ENCODE measurements at regions not wholly inside any gene's neighbourhood (a gene's known extent, or its start where the extent isn't known, plus 50 kb on each side); places are given as distances from the start of the nearest gene placed in this dataset.
"Not testable (repeated sequence)": the region's sequence is repeated elsewhere in the genome, so short reads cannot be mapped to it uniquely, and the experiment has no call there.

DNA sequence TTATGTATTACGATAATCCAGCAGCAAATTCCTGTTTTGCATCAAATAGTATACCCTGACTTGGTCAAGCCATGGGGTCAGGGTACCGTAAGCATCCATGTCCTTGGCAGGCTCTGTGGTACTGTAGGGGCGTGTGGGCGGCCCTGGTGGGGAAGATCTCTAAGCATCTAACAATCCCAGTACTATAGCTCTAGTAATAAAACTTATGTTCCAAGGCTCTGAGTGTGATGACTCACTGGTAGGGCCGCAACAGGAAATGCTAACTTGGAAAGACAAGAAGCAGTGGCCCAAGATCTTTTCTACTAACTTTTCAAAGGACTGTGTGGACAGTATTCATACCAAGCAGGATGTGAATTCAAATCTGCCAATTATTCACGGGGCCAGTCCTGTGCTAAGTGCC lies 63.8 kb downstream of the CLEC18A start:
- intact Hi-C loops (cut with micrococcal nuclease); H3K9me3 Mint-ChIP-seq; H3K4me3 Mint-ChIP-seq; H3K27ac Mint-ChIP-seq; H3K27me3 Mint-ChIP-seq; H3K4me1 Mint-ChIP-seq (ENCODE audit: low read depth): not testable (repeated sequence)
- H3K36me3 Mint-ChIP-seq (ENCODE audit: low read depth) = peaks cover 83% of the 10 kb centered on the region

DNA sequence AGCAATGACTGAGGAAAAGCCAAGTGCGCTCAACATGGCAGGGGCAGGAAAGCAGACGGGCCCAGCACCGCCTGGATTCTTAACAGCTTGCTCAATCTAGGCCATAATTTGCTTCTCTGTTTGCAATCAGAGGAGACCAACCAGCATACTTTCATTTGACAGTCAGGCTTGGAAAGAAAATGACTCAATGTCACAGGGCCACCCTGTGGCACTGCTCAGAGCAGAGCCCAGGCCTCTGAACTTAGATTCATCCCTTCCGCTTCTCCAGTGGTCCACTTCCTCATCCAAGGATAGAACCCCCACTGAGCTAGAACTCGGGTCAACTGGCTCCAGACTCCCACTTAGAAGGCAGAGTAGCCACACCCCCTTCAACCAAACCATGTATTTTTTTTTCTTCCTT lies 65.6 kb downstream of the CLEC18A start:
- H3K4me3 Mint-ChIP-seq; intact Hi-C loops (cut with micrococcal nuclease); H3K27me3 Mint-ChIP-seq; H3K9me3 Mint-ChIP-seq; H3K27ac Mint-ChIP-seq; H3K4me1 Mint-ChIP-seq (ENCODE audit: low read depth): not testable (repeated sequence)
- H3K36me3 Mint-ChIP-seq (ENCODE audit: low read depth) = peaks cover 85% of the 10 kb centered on the region

DNA sequence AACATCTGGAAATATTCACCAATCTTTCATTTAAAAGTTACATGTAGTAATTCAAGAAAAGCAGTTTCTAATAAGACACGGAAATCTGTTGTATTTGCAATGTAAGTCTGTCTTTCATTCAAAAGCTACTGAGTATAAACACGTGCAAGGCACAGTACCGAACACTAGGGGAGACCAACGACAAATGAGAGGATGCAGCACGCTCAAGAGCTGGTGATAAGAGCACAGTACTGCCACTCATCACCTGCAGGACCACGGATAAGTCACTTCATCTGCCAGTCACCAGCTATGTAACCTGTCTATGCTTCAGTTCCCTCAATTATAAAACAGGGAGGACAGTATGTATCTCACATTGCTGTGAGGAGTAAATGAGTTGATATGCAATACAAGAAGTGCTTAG lies 67.1 kb downstream of the CLEC18A start:
- no peak overlapping the region for H3K4me3 Mint-ChIP-seq
- peaks cover 83% of the 10 kb centered on the region for H3K36me3 Mint-ChIP-seq (ENCODE audit: low read depth)
- intact Hi-C loops (cut with micrococcal nuclease) = no loop called here
- no peaks in the 10 kb centered on the region for H3K4me1 Mint-ChIP-seq (ENCODE audit: low read depth)
- no peaks in the 10 kb centered on the region for H3K9me3 Mint-ChIP-seq
- H3K27me3 Mint-ChIP-seq = no peaks in the 10 kb centered on the region
- H3K27ac Mint-ChIP-seq = no peak overlapping the region

DNA sequence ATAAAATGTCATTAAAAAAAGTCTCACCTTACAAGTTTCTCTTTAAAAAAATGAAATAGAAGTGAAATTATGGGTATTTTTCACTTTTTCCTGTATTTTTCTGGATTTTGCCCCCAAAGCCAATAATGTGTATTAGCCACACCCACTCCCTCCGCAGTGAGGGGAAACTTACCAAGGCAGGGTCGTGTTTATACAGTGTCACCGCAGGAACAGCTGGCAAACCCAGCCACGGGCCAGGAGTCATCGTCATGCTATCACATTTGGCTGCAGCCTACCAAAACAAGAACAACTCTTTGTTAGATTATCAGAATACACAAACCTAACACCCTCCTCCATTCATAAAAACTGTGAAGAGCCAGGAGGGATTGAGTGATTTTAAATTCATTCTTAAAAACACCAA lies 72.1 kb downstream of the CLEC18A start:
- H3K4me1 Mint-ChIP-seq (ENCODE audit: low read depth); H3K27me3 Mint-ChIP-seq; H3K4me3 Mint-ChIP-seq; H3K9me3 Mint-ChIP-seq; intact Hi-C loops (cut with micrococcal nuclease); H3K27ac Mint-ChIP-seq: not testable (repeated sequence)
- peaks cover 74% of the 10 kb centered on the region for H3K36me3 Mint-ChIP-seq (ENCODE audit: low read depth)

DNA sequence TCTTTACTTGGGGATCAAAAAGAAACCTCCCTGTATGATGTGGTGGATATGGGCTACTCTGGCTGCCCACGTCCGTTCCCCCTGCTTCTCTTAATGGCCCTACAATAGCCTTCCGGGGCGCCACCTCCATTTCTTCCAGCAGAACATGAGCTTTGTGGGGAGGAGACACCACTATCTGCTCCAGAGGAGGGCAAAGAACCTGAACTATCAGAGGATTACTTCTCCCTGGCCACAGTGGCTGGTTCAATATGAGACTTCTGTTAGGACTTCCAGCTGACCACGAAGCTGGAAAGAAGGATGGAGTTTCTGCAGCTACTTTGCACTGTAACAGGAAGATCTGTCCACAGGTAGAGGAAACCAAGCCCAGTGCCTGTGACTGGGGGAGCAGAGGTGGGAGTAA lies 72.8 kb downstream of the CLEC18A start:
- H3K4me3 Mint-ChIP-seq; H3K4me1 Mint-ChIP-seq (ENCODE audit: low read depth); H3K27me3 Mint-ChIP-seq; intact Hi-C loops (cut with micrococcal nuclease); H3K9me3 Mint-ChIP-seq; H3K27ac Mint-ChIP-seq: not testable (repeated sequence)
- H3K36me3 Mint-ChIP-seq (ENCODE audit: low read depth) = peaks cover 82% of the 10 kb centered on the region

DNA sequence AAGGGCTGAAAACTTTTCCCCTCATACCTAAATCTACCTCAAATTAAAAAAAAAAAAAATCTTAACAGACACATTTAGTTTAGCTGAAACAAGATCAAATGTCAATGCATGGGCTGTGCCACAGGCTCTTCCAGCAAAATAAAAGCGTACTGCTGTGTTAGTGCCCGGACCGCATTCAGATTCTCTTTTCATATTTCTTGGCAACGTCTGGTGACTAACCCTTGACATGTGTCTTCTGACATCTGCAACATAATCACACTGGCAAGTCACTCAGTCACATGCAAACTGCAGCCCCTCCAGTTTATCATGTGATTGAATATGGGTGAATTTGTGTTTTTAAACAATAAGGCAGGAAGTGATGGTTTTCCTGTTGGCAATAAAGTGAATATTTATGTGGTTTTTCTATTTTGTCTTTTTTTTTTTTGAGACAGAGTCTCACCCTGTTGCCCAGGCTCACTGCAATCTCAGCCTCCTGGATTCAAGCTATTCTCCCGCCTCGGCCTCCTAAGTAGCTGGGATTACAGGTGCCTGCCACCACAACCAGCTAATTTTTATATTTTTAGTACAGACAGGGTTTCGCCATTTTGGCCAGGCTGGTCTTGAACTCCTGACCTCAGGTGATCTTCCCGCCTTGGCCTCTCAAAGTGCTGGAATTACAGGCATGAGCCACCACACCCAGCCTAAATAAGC lies 75.2 kb downstream of the CLEC18A start:
- H3K9me3 Mint-ChIP-seq; intact Hi-C loops (cut with micrococcal nuclease); H3K27me3 Mint-ChIP-seq; H3K4me1 Mint-ChIP-seq (ENCODE audit: low read depth); H3K4me3 Mint-ChIP-seq: not testable (repeated sequence)
- Mint-ChIP-seq H3K36me3 (ENCODE audit: low read depth) (peaks cover 85% of the 10 kb centered on the region), H3K27ac (peak overlapping the region; percentile 39)

DNA sequence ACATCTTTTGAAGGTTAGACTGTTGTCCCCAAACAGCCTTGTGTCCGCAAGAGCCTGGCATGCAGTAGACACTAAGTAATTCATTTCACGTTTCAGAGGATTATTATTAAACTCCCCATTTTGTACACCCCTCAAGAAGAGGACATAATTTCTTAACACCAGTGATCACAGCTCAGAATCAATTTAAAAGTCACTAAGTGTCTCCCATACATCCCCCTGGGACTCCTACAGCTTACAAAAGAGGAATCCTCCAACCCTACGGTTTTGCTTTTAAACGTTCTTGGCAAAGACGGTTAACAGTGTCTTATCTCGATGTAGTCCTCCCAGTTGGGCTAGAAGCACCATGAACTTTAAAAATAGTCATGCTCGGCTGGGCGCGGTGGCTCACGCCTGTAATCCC lies 81.2 kb upstream of the PDPR start:
- H3K27me3 Mint-ChIP-seq; H3K9me3 Mint-ChIP-seq; H3K4me3 Mint-ChIP-seq; intact Hi-C loops (cut with micrococcal nuclease); H3K4me1 Mint-ChIP-seq (ENCODE audit: low read depth); H3K27ac Mint-ChIP-seq: not testable (repeated sequence)
- H3K36me3 Mint-ChIP-seq (ENCODE audit: low read depth) = peaks cover 78% of the 10 kb centered on the region

DNA sequence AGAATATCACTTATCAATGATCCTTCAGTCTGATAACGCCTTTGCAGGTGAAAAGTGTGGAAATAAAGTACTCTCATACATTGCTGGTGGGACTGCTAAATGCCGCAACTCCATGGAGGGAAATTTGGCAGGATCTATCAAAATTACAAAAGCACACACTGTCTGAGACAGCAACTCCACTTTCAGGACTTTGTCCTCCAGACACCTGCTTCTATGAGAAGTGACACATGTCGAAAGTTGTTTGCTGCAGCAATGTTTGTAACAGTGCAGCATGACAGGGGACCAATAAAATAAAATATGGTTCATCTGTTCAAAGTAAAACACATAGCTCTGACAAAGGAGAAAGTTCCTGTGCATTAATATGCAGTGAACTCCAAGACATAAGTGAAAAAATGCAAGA lies 76.2 kb upstream of the PDPR start:
- H3K9me3 Mint-ChIP-seq; H3K4me1 Mint-ChIP-seq (ENCODE audit: low read depth); H3K4me3 Mint-ChIP-seq; intact Hi-C loops (cut with micrococcal nuclease); H3K27ac Mint-ChIP-seq; H3K27me3 Mint-ChIP-seq: not testable (repeated sequence)
- H3K36me3 Mint-ChIP-seq (ENCODE audit: low read depth) = peaks cover 67% of the 10 kb centered on the region

DNA sequence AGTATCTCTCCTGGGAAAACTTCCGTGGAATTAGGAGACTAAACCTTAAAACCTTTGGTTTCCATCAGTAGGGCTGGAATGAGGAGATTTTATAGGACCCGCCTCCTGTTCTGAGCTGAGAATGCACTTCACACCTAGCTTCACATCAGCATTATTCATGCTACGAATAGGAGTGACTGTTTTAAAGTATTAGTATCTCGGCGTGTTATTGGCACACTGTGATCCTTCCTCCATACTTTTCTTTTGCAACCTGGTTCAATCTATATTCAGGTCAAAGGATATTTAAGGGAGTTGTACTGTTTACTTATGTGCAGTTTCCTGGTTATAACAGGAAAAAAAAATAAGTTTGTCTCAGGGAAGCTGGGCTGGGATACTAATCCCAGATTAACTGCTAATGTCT lies 73.6 kb upstream of the PDPR start:
- H3K9me3 Mint-ChIP-seq; H3K4me1 Mint-ChIP-seq (ENCODE audit: low read depth); H3K27ac Mint-ChIP-seq; H3K27me3 Mint-ChIP-seq; intact Hi-C loops (cut with micrococcal nuclease); H3K4me3 Mint-ChIP-seq: not testable (repeated sequence)
- peaks cover 48% of the 10 kb centered on the region for H3K36me3 Mint-ChIP-seq (ENCODE audit: low read depth)

DNA sequence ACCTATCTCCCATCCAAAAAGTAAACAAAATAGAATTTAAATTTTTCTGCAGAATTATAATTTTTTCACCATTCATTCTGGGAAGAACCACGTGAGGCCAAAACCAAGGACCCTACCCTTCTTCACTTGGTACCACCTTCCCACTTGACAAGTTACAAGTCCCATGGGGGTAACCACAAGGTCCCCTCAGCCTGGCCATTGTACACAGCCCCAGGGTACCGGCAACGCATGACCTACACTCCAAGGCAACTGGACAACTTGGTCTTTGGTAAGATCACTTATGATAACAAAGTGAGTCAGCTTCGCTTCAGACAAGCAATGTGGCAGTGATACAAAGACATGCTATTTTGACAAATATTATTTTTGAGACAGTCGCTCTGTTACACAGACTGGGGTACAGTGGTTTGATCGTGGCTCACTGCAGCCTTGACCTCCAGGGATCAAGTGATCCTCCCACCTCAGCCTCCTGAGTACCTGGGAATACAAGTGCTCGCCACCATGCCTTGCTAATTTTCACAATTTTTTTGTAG lies 70.5 kb upstream of the PDPR start:
- H3K4me1 Mint-ChIP-seq (ENCODE audit: low read depth); H3K27ac Mint-ChIP-seq; H3K9me3 Mint-ChIP-seq; H3K27me3 Mint-ChIP-seq; H3K4me3 Mint-ChIP-seq; intact Hi-C loops (cut with micrococcal nuclease): not testable (repeated sequence)
- H3K36me3 Mint-ChIP-seq (ENCODE audit: low read depth) = peaks cover 29% of the 10 kb centered on the region

DNA sequence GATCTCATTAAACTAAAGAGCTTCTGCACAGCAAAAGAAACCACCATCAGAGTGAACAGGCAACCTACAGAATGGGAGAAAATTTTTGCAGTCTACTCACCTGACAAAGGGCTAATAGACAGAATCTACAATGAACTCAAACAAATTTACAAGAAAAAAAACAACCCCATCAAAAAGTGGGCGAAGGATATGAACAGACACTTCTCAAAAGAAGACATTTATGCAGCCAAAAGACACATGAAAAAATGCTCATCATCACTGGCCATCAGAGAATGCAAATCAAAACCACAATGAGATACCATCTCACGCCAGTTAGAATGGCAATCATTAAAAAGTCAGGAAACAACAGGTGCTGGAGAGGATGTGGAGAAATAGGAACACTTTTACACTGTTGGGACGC lies 67.6 kb upstream of the PDPR start:
- H3K27ac Mint-ChIP-seq; intact Hi-C loops (cut with micrococcal nuclease); H3K9me3 Mint-ChIP-seq; H3K4me3 Mint-ChIP-seq; H3K4me1 Mint-ChIP-seq (ENCODE audit: low read depth); H3K27me3 Mint-ChIP-seq: not testable (repeated sequence)
- peaks cover 12% of the 10 kb centered on the region for H3K36me3 Mint-ChIP-seq (ENCODE audit: low read depth)

DNA sequence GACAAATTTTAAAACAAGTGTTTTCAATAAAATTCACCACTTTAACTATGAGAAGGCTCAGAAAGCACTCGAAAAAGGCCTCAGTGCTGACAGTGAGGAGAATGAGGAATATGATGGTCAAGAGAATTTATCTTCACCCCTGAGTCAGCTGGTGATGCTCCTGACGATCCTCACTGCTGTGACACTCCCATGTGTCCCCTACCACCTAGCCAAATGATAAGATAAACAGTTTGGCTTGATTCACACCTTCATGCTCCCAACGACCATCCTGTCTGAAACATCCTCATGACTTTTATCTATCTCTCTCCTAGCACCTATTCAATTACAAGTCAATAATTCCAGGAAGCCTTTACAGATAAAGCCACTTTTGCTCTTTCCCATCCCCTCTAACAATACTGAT lies 66.0 kb upstream of the PDPR start:
- H3K36me3 Mint-ChIP-seq (ENCODE audit: low read depth); H3K27ac Mint-ChIP-seq; intact Hi-C loops (cut with micrococcal nuclease); H3K4me1 Mint-ChIP-seq (ENCODE audit: low read depth); H3K27me3 Mint-ChIP-seq; H3K4me3 Mint-ChIP-seq; H3K9me3 Mint-ChIP-seq: not testable (repeated sequence)

DNA sequence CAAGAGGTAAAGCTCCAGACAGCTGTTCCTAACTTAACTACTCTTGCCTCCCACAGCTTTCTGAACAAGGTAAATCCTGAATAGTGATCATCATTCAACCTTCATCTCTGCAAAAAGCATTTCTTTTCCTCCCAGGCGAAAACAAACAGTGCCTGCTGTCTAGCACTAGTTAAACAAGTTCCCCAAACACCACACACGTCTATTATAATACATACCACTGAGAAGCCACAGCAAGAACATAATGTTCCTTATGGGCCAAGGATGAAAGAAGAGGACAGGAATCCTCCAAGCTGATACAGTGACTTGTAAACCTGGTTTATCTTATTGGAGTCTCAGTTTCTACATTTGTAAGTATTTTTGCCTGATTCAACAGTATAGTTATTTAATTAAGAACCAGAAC lies 56.1 kb upstream of the PDPR start:
- H3K27ac Mint-ChIP-seq; intact Hi-C loops (cut with micrococcal nuclease); H3K4me1 Mint-ChIP-seq (ENCODE audit: low read depth); H3K36me3 Mint-ChIP-seq (ENCODE audit: low read depth); H3K27me3 Mint-ChIP-seq; H3K9me3 Mint-ChIP-seq; H3K4me3 Mint-ChIP-seq: not testable (repeated sequence)

DNA sequence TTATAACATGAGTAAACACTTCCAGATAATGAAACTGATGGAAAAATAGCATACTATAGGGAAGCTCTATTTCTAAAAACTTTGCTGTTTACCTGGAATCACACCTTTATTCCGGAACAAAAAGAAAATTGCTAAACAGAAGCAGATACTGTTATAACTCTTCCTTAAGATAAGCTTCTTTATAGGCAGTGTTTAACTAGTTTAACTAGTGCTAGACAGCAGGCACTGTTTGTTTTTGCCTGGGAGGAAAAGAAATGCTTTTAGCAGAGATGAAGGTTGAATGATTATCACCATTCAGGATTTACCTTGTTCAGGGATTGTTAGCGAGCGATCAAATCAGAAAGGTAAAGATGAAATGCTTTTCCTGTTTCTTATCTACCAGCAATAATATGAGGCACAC lies 54.7 kb upstream of the PDPR start:
- H3K9me3 Mint-ChIP-seq; H3K27ac Mint-ChIP-seq; H3K36me3 Mint-ChIP-seq (ENCODE audit: low read depth); H3K4me1 Mint-ChIP-seq (ENCODE audit: low read depth); intact Hi-C loops (cut with micrococcal nuclease); H3K27me3 Mint-ChIP-seq; H3K4me3 Mint-ChIP-seq: not testable (repeated sequence)

DNA sequence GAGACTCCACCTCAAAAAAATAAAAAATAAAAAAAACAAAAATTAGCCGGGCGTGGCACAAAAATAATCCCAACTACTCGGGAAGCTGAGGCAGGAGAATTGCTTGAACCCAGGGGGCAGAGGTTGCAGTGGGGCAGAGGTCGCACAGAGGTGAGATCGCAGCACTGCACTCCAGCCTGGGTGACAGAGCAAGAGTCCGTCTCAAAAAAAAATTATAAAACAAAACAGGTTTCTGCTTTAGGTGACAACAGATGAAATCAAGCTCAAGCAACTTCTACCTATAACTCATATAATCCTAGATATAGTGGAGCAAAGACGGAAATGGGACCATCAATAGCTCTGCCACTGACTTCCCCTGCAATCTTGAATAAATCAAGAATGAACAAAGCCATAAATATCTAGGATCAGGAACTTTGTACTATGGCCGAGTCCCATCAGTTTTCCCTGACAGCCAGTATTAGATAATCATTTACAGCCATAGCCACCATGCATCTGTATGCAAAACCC lies 53.6 kb upstream of the PDPR start:
- H3K4me3 Mint-ChIP-seq; H3K36me3 Mint-ChIP-seq (ENCODE audit: low read depth); H3K4me1 Mint-ChIP-seq (ENCODE audit: low read depth); H3K27ac Mint-ChIP-seq; intact Hi-C loops (cut with micrococcal nuclease); H3K27me3 Mint-ChIP-seq; H3K9me3 Mint-ChIP-seq: not testable (repeated sequence)
